WTC11 (cell line): ENCODE measurements at regions not wholly inside any gene's neighbourhood (a gene's known extent, or its start where the extent isn't known, plus 50 kb on each side); places are given as distances from the start of the nearest gene placed in this dataset.

ENCODE experiments used
- ATAC-seq: fragments of 200-7000 bp; cut with Tn5 transposase; 2 replicates; pipeline ENCODE4 v1.10.0; 2021; ENCODE audit warnings: mild to moderate bottlenecking, moderate library complexity
- CTCF ChIA-PET: fragments of 300-600 bp; sonication (Branson Sonifier 250); formaldehyde crosslinking; loops from one replicate; lab custom pipeline; 2021; ENCODE audit warnings: antibody characterized with exemption; lab: Charles Lee
- POLR2A ChIA-PET: fragments of 350-600 bp; sonication (Branson Sonifier 250); formaldehyde crosslinking; loops from one replicate; lab custom pipeline; 2021; ENCODE audit warnings: antibody characterized with exemption; lab: Charles Lee
- DNase-seq: peaks from one replicate; pipeline ENCODE4 v3.0.0; 2021; ENCODE audit warnings: low spot score
- H3K27ac Mint-ChIP-seq: 2 replicates; pipeline ENCODE4 v1.8.0; 2021; ENCODE audit warnings: mixed read lengths
- H3K27me3 Mint-ChIP-seq: 2 replicates; pipeline ENCODE4 v1.8.0; 2021; ENCODE audit warnings: low read depth, mild to moderate bottlenecking, moderate library complexity, mixed read lengths
- H3K36me3 Mint-ChIP-seq: 2 replicates; pipeline ENCODE4 v1.8.0; 2021; ENCODE audit warnings: mixed read lengths
- H3K4me1 Mint-ChIP-seq: 2 replicates; pipeline ENCODE4 v1.8.0; 2022; ENCODE audit warnings: mixed read lengths
- H3K4me3 Mint-ChIP-seq: 2 replicates; pipeline ENCODE4 v1.8.0; 2021; ENCODE audit warnings: mild to moderate bottlenecking, moderate library complexity, mixed read lengths
- H3K9me3 Mint-ChIP-seq: 2 replicates; pipeline ENCODE4 v1.8.0; 2021; ENCODE audit warnings: mixed read lengths
- CREM ChIP-seq: sonication (generic); formaldehyde crosslinking; IDR thresholded peaks from 2 replicates; pipeline ENCODE4 v1.8.1; 2022; ENCODE audit warnings: mild to moderate bottlenecking, missing genetic modification reagents, moderate library complexity
- ELF4 ChIP-seq: sonication (generic); formaldehyde crosslinking; IDR thresholded peaks from 2 replicates; pipeline ENCODE4 v1.8.1; 2022; ENCODE audit warnings: low read depth, mild to moderate bottlenecking, moderate library complexity, missing genetic modification reagents
- FOXJ3 ChIP-seq: sonication (generic); formaldehyde crosslinking; IDR thresholded peaks from 2 replicates; pipeline ENCODE4 v1.9.0; 2021; ENCODE audit warnings: missing genetic modification reagents, mild to moderate bottlenecking, borderline replicate concordance
- FOXK1 ChIP-seq: sonication (generic); formaldehyde crosslinking; IDR thresholded peaks from 2 replicates; pipeline ENCODE4 v1.8.0; 2022; ENCODE audit warnings: mild to moderate bottlenecking, moderate library complexity, missing genetic modification reagents
- JUN ChIP-seq: sonication (generic); formaldehyde crosslinking; IDR thresholded peaks from 2 replicates; pipeline ENCODE4 v1.8.0; 2023; ENCODE audit warnings: mild to moderate bottlenecking, missing genetic modification reagents
- NFATC4 ChIP-seq: fragments of 250-450 bp; sonication (Bioruptor Pico); IDR thresholded peaks from 2 replicates; pipeline ENCODE4 v1.9.0; 2021; ENCODE audit warnings: mild to moderate bottlenecking
- NFYB ChIP-seq: sonication (generic); formaldehyde crosslinking; conservative IDR thresholded peaks from 2 replicates; pipeline ENCODE4 v1.8.0; 2022; ENCODE audit warnings: low read depth, missing genetic modification reagents
- NR1H2 ChIP-seq: sonication (generic); formaldehyde crosslinking; IDR thresholded peaks from 2 replicates; pipeline ENCODE4 v1.9.0; 2021; ENCODE audit warnings: mild to moderate bottlenecking, moderate library complexity, missing genetic modification reagents
- TEAD1 ChIP-seq: sonication (generic); formaldehyde crosslinking; IDR thresholded peaks from 2 replicates; pipeline ENCODE4 v1.8.0; 2022; ENCODE audit warnings: mild to moderate bottlenecking, missing genetic modification reagents
- ZNF317 ChIP-seq: sonication (generic); formaldehyde crosslinking; IDR thresholded peaks from 2 replicates; pipeline ENCODE4 v1.8.1; 2023; ENCODE audit warnings: low read depth, mild to moderate bottlenecking, moderate library complexity, missing genetic modification reagents, borderline replicate concordance
- TF ChIP-seq, protein P1 (sequence below): sonication (generic); formaldehyde crosslinking; conservative IDR thresholded peaks from 2 replicates; pipeline ENCODE4 v1.8.1; 2022; ENCODE audit warnings: mild to moderate bottlenecking, missing genetic modification reagents
- TF ChIP-seq, protein P2 (sequence below): sonication (generic); formaldehyde crosslinking; IDR thresholded peaks from 2 replicates; pipeline ENCODE4 v1.8.1; 2022; ENCODE audit warnings: low read depth, missing genetic modification reagents, borderline replicate concordance
- TF ChIP-seq, protein P3 (sequence below): sonication (generic); formaldehyde crosslinking; IDR thresholded peaks from 2 replicates; pipeline ENCODE4 v1.8.0; 2022; ENCODE audit warnings: mild to moderate bottlenecking, missing genetic modification reagents
- TF ChIP-seq, protein P4 (sequence below): fragments of 250-450 bp; sonication (Bioruptor Pico); conservative IDR thresholded peaks from 2 replicates; pipeline ENCODE4 v1.9.0; 2021; ENCODE audit warnings: mild to moderate bottlenecking
- TF ChIP-seq, protein P5 (sequence below): sonication (generic); formaldehyde crosslinking; IDR thresholded peaks from 2 replicates; pipeline ENCODE4 v1.8.1; 2023; ENCODE audit warnings: mild to moderate bottlenecking, moderate library complexity, missing genetic modification reagents
- TF ChIP-seq, protein P6 (sequence below): sonication (generic); formaldehyde crosslinking; IDR thresholded peaks from 2 replicates; pipeline ENCODE4 v1.8.1; 2023; ENCODE audit warnings: mild to moderate bottlenecking, missing genetic modification reagents

DNA sequence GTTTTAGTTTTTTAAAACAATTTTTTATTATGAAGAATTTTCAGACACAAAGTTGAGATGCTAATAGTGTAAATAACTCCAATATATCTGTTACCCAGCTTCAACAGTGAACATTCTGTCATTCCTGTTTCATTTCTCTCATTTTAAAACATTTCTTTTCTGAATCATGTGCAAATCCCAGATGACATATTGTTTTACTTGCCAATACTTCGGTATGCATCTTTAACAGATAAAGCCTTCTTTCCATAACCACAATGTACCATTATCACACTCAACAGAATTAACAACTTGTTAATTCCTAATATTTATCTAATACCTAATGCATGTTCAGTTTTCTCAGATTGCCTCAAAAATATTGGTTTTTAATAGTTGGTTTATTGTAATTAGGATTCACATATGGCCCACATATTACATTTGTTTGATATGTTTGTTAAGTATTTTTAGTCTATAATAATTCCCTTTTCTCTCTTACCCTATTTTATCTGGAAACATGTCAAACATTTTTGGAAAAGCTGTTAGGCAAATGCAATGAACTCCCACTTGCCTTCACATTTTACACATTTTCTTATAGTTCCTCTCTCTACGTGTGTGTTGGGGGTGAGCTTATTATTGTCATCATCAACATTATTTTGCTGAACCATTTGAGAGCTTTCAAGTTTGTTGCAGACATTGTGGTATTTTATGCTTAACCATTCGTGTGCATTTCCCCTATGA is 58.7 kb upstream of the ANKRD55 start (continued):
- TF ChIP-seq, protein P1, sequence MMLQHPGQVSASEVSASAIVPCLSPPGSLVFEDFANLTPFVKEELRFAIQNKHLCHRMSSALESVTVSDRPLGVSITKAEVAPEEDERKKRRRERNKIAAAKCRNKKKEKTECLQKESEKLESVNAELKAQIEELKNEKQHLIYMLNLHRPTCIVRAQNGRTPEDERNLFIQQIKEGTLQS (CRISPR knock-in tag), result no peak
- TF ChIP-seq JUN (CRISPR knock-in tag), result no peak

DNA sequence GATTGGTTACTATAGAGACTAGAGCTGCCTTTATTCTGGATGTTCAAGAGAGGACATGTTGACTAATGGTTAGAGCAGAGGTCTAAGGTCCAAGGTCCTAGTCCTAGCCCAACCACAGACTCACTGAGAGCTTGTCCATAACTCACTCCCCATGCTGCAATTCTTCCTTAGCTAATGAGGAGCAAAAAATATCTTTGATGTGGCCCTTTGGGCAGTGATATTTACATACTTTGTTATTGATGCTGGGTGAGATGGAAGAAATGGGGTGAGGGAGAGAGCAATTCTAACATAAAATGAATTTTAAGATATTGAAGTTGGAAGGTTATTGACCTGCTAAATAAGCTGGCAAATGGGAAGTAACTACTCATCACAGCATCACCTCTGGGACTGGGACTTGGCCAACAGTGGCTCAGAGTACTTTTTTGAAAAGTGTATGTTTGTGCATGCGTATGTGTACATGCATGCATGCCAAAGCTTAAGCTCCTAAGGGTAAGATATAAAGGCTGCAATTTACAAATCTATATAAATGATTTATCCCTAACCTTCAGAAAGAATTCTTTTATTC is 58.0 kb upstream of the ANKRD55 start:
- TF ChIP-seq ELF4 (CRISPR knock-in tag), result no peak
- no peak for TF ChIP-seq CREM (CRISPR knock-in tag)
- TF ChIP-seq FOXK1 (CRISPR knock-in tag), result no peak
- TF ChIP-seq, protein P2, sequence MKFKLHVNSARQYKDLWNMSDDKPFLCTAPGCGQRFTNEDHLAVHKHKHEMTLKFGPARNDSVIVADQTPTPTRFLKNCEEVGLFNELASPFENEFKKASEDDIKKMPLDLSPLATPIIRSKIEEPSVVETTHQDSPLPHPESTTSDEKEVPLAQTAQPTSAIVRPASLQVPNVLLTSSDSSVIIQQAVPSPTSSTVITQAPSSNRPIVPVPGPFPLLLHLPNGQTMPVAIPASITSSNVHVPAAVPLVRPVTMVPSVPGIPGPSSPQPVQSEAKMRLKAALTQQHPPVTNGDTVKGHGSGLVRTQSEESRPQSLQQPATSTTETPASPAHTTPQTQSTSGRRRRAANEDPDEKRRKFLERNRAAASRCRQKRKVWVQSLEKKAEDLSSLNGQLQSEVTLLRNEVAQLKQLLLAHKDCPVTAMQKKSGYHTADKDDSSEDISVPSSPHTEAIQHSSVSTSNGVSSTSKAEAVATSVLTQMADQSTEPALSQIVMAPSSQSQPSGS (CRISPR knock-in tag), result no peak
- TF ChIP-seq, protein P3, sequence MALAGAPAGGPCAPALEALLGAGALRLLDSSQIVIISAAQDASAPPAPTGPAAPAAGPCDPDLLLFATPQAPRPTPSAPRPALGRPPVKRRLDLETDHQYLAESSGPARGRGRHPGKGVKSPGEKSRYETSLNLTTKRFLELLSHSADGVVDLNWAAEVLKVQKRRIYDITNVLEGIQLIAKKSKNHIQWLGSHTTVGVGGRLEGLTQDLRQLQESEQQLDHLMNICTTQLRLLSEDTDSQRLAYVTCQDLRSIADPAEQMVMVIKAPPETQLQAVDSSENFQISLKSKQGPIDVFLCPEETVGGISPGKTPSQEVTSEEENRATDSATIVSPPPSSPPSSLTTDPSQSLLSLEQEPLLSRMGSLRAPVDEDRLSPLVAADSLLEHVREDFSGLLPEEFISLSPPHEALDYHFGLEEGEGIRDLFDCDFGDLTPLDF (CRISPR knock-in tag), result no peak
- TF ChIP-seq TEAD1 (CRISPR knock-in tag), result no peak
- TF ChIP-seq NFATC4, result no peak
- no peak for TF ChIP-seq NFYB (CRISPR knock-in tag)
- TF ChIP-seq, protein P4, sequence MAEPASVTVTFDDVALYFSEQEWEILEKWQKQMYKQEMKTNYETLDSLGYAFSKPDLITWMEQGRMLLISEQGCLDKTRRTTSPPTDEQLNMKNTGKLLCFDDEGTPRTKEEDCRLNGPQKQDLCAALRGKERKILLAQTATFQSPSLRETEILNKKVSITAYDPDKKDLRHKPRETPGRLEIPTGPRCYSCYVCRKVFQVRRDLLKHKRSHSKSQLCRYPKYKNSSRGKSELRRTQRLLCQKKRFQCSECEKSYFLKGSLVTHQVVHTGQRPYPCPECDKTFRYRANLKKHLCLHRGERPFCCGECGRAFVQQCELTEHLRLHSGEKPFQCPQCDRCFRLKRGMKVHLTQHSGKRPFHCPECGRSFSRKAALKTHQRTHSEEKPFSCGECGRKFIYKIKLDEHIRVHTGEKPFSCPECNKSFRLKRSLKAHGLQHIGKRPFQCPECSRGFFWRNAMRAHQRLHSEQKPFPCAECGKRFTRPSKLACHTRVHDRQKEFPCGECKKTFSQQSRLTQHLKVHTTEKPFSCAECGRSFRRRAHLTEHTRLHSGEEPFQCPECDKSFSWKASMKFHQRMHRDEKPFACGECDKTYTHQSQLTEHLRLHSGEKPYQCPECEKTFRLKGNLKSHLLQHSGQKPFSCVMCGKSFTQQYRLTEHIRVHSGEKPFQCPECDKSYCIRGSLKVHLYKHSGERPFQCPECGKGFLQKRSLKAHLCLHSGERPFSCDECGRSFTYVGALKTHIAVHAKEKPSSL, result no peak
- TF ChIP-seq, protein P5, sequence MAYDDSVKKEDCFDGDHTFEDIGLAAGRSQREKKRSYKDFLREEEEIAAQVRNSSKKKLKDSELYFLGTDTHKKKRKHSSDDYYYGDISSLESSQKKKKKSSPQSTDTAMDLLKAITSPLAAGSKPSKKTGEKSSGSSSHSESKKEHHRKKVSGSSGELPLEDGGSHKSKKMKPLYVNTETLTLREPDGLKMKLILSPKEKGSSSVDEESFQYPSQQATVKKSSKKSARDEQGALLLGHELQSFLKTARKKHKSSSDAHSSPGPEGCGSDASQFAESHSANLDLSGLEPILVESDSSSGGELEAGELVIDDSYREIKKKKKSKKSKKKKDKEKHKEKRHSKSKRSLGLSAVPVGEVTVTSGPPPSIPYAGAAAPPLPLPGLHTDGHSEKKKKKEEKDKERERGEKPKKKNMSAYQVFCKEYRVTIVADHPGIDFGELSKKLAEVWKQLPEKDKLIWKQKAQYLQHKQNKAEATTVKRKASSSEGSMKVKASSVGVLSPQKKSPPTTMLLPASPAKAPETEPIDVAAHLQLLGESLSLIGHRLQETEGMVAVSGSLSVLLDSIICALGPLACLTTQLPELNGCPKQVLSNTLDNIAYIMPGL (CRISPR knock-in tag), result no peak
- no peak for TF ChIP-seq NR1H2 (CRISPR knock-in tag)
- TF ChIP-seq ZNF317 (CRISPR knock-in tag), result no peak
- no peak for TF ChIP-seq FOXJ3
- TF ChIP-seq, protein P6, sequence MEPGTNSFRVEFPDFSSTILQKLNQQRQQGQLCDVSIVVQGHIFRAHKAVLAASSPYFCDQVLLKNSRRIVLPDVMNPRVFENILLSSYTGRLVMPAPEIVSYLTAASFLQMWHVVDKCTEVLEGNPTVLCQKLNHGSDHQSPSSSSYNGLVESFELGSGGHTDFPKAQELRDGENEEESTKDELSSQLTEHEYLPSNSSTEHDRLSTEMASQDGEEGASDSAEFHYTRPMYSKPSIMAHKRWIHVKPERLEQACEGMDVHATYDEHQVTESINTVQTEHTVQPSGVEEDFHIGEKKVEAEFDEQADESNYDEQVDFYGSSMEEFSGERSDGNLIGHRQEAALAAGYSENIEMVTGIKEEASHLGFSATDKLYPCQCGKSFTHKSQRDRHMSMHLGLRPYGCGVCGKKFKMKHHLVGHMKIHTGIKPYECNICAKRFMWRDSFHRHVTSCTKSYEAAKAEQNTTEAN (CRISPR knock-in tag), result no peak
- no peak for DNase-seq
- Mint-ChIP-seq H3K4me3 (no peak overlapping the region), H3K9me3 (peaks cover 22% of the 10 kb centered on the region), H3K27me3 (0 out of 2 replicates have a peak, but pooled peaks cover 3% of the 10 kb centered on the region), H3K36me3 (peaks cover 4% of the 10 kb centered on the region; the same call in 1 of the 2 replicates), H3K27ac (peak overlapping the region; percentile 49; the same call in 1 of the 2 replicates), H3K4me1 (peaks cover 9% of the 10 kb centered on the region)
- ChIA-PET CTCF (no interaction called here), POLR2A (no interaction called here)
- no peak for ATAC-seq
